ENCODE measurements at regions not wholly inside any gene's neighbourhood (a gene's known extent, or its start where the extent isn't known, plus 50 kb on each side); places are given as distances from the start of the nearest gene placed in this dataset.

GRCh38 chr5:67363180-67363709, 166.6 kb upstream of the CD180 start:
- TF ChIP-seq POLR2AphosphoS5 (IDR thresholded peaks at IDR 0.05; ENCODE audit: low read depth, low read length) (no peak), SIN3A (IDR thresholded peaks at IDR 0.05; ENCODE audit: borderline replicate concordance, insufficient read depth, low read length) (no peak), REST (IDR thresholded peaks at IDR 0.05; ENCODE audit: insufficient read depth in 1 of 2, low read depth in 2 of 2, low read length in 2 of 2) (no peak), TAF1 (IDR thresholded peaks at IDR 0.05; ENCODE audit: borderline replicate concordance, insufficient read depth, low read length) (no peak), FOXP2 (optimal IDR thresholded peaks at IDR 0.05; ENCODE audit: borderline replicate concordance, extremely low read depth, extremely low read length, insufficient read depth) (no peak)

GRCh38 chr5:67361932-67362729, 165.5 kb upstream of the CD180 start:
- TF ChIP-seq TAF1 (IDR thresholded peaks at IDR 0.05; ENCODE audit: borderline replicate concordance, insufficient read depth, low read length) (no peak), POLR2AphosphoS5 (IDR thresholded peaks at IDR 0.05; ENCODE audit: low read depth, low read length) (no peak), SIN3A (IDR thresholded peaks at IDR 0.05; ENCODE audit: borderline replicate concordance, insufficient read depth, low read length) (no peak)

GRCh38 chr5:67360047-67360446, 163.4 kb upstream of the CD180 start:
- TF ChIP-seq TAF1 (IDR thresholded peaks at IDR 0.05; ENCODE audit: borderline replicate concordance, insufficient read depth, low read length) = no peak
- no peak for TF ChIP-seq SIN3A (IDR thresholded peaks at IDR 0.05; ENCODE audit: borderline replicate concordance, insufficient read depth, low read length)
- TF ChIP-seq FOXP2 (optimal IDR thresholded peaks at IDR 0.05; ENCODE audit: borderline replicate concordance, extremely low read depth, extremely low read length, insufficient read depth) = no peak
- TF ChIP-seq REST (IDR thresholded peaks at IDR 0.05; ENCODE audit: insufficient read depth in 1 of 2, low read depth in 2 of 2, low read length in 2 of 2) = no peak
- TF ChIP-seq POLR2AphosphoS5 (IDR thresholded peaks at IDR 0.05; ENCODE audit: low read depth, low read length) = no peak

- no peak for TF ChIP-seq SIN3A (IDR thresholded peaks at IDR 0.05; ENCODE audit: borderline replicate concordance, insufficient read depth, low read length)
- TF ChIP-seq TAF1 (IDR thresholded peaks at IDR 0.05; ENCODE audit: borderline replicate concordance, insufficient read depth, low read length) = no peak
- no peak for TF ChIP-seq REST (IDR thresholded peaks at IDR 0.05; ENCODE audit: insufficient read depth in 1 of 2, low read depth in 2 of 2, low read length in 2 of 2)
- TF ChIP-seq POLR2AphosphoS5 (IDR thresholded peaks at IDR 0.05; ENCODE audit: low read depth, low read length) = no peak
- TF ChIP-seq FOXP2 (optimal IDR thresholded peaks at IDR 0.05; ENCODE audit: borderline replicate concordance, extremely low read depth, extremely low read length, insufficient read depth) = no peak
Observed at GRCh38 chr5:67358186-67358585, 161.6 kb upstream of the CD180 start.

- no peak for TF ChIP-seq SIN3A (IDR thresholded peaks at IDR 0.05; ENCODE audit: borderline replicate concordance, insufficient read depth, low read length)
- no peak for TF ChIP-seq FOXP2 (optimal IDR thresholded peaks at IDR 0.05; ENCODE audit: borderline replicate concordance, extremely low read depth, extremely low read length, insufficient read depth)
- no peak for TF ChIP-seq TAF1 (IDR thresholded peaks at IDR 0.05; ENCODE audit: borderline replicate concordance, insufficient read depth, low read length)
Observed at GRCh38 chr5:67355120-67355713, 158.6 kb upstream of the CD180 start.

All from PFSK-1 (cell line).